ENCODE measurements at regions not wholly inside any gene's neighbourhood (a gene's known extent, or its start where the extent isn't known, plus 50 kb on each side); places are given as distances from the start of the nearest gene placed in this dataset.
A peak's percentile ranks its signal among the peaks of the same experiment; 100 is the strongest.

DNA sequence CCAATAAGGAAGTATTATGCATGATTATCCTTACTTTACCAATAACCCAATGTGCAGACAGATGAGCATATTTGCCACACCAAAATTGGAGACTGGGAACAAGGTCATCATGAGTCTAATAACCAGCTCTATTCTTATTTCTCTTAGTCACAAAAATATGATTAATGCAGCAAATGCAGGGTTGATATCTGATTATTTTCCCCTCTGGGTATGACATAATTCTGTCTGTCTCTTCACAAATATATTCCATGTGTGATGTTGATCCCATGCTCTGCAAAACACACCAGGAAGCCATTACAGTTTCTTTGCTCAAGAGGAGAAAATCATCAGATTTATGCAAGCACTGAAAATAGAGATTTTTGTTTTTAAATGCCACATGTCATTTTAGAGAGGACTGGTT, 196.5 kb upstream of the DGKB start:
- no peaks in the 10 kb centered on the region for H3K36me3 ChIP-seq (ENCODE audit: insufficient read depth, low read length)
- no peaks in the 10 kb centered on the region for H3K4me1 ChIP-seq (ENCODE audit: control insufficient read depth, insufficient read depth, low read length, unreplicated experiment)
- no peaks in the 10 kb centered on the region for H3K27me3 ChIP-seq (ENCODE audit: insufficient read depth, low read length)
- no peak overlapping the region for H3K27ac ChIP-seq (ENCODE audit: low read depth, low read length)
- no peak overlapping the region for H2AFZ ChIP-seq (ENCODE audit: low read length, unreplicated experiment)
- no peak overlapping the region for H3K4me3 ChIP-seq (ENCODE audit: low read depth, low read length)
- H3K79me2 ChIP-seq (ENCODE audit: control insufficient read depth, insufficient read depth, low read length, unreplicated experiment): no peaks in the 10 kb centered on the region

GRCh38 chr7:15096853-15097252, 194.3 kb upstream of the DGKB start:
- no peak overlapping the region for H3K4me3 ChIP-seq (ENCODE audit: low read depth, low read length)
- H3K36me3 ChIP-seq (ENCODE audit: insufficient read depth, low read length): no peaks in the 10 kb centered on the region

GRCh38 chr7:15094989-15095388, 192.4 kb upstream of the DGKB start:
- no peak overlapping the region for H3K27ac ChIP-seq (ENCODE audit: low read depth, low read length)
- no peaks in the 10 kb centered on the region for H3K36me3 ChIP-seq (ENCODE audit: insufficient read depth, low read length)
- H3K27me3 ChIP-seq (ENCODE audit: insufficient read depth, low read length): no peaks in the 10 kb centered on the region
- H3K4me1 ChIP-seq (ENCODE audit: control insufficient read depth, insufficient read depth, low read length, unreplicated experiment): no peaks in the 10 kb centered on the region
- H2AFZ ChIP-seq (ENCODE audit: low read length, unreplicated experiment): no peak overlapping the region
- H3K79me2 ChIP-seq (ENCODE audit: control insufficient read depth, insufficient read depth, low read length, unreplicated experiment): no peaks in the 10 kb centered on the region
- no peak overlapping the region for H3K4me3 ChIP-seq (ENCODE audit: low read depth, low read length)

More at GRCh38 chr7:15096853-15097252, 194.3 kb upstream of the DGKB start:
- Histone ChIP-seq H2AFZ (ENCODE audit: low read length, unreplicated experiment) (no peak overlapping the region), H3K27ac (ENCODE audit: low read depth, low read length) (no peak overlapping the region), H3K27me3 (ENCODE audit: insufficient read depth, low read length) (no peaks in the 10 kb centered on the region), H3K79me2 (ENCODE audit: control insufficient read depth, insufficient read depth, low read length, unreplicated experiment) (no peaks in the 10 kb centered on the region), H3K4me1 (ENCODE audit: control insufficient read depth, insufficient read depth, low read length, unreplicated experiment) (no peaks in the 10 kb centered on the region)

- no peak overlapping the region for H3K4me3 ChIP-seq (ENCODE audit: low read depth, low read length)
- no peaks in the 10 kb centered on the region for H3K79me2 ChIP-seq (ENCODE audit: control insufficient read depth, insufficient read depth, low read length, unreplicated experiment)
- H3K36me3 ChIP-seq (ENCODE audit: insufficient read depth, low read length): no peaks in the 10 kb centered on the region
- H2AFZ ChIP-seq (ENCODE audit: low read length, unreplicated experiment): no peak overlapping the region
- no peaks in the 10 kb centered on the region for H3K27me3 ChIP-seq (ENCODE audit: insufficient read depth, low read length)
- H3K27ac ChIP-seq (ENCODE audit: low read depth, low read length): no peak overlapping the region
- H3K4me1 ChIP-seq (ENCODE audit: control insufficient read depth, insufficient read depth, low read length, unreplicated experiment): peaks cover 20% of the 10 kb centered on the region
Observed at GRCh38 chr7:15087771-15088170, 185.2 kb upstream of the DGKB start.

GRCh38 chr7:15086862-15087261, 184.3 kb upstream of the DGKB start:
- H3K4me1 ChIP-seq (ENCODE audit: control insufficient read depth, insufficient read depth, low read length, unreplicated experiment): peaks cover 20% of the 10 kb centered on the region
- H3K27ac ChIP-seq (ENCODE audit: low read depth, low read length): peak overlapping the region; percentile 35
- no peaks in the 10 kb centered on the region for H3K36me3 ChIP-seq (ENCODE audit: insufficient read depth, low read length)
- no peaks in the 10 kb centered on the region for H3K27me3 ChIP-seq (ENCODE audit: insufficient read depth, low read length)
- H3K4me3 ChIP-seq (ENCODE audit: low read depth, low read length): 0 out of 2 replicates have a peak overlapping the region, but pooled peaks have one; percentile 3
- H2AFZ ChIP-seq (ENCODE audit: low read length, unreplicated experiment): no peak overlapping the region
- H3K79me2 ChIP-seq (ENCODE audit: control insufficient read depth, insufficient read depth, low read length, unreplicated experiment): no peaks in the 10 kb centered on the region

DNA sequence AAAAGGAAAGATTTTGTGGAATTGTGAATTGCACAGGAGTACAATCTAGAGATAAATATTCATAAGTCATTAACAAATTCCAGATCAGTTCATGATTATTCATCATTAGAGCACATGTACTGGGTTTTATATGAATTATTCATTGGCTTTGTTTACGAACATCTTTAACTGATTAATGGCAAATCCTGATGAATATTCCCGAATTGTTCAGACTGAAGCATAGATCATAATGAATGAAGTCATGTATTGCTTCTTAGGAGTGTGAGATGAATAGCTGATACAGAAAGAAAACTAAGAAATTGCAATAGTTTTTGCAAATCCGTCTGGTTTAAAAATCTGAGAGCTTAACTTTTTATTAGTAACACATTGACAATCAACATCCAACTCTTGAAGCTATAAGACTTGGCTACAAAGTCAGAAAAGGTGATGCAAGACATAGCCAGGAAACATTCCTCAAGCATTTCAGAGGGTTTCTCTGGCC, 183.6 kb upstream of the DGKB start:
- Histone ChIP-seq H3K4me1 (ENCODE audit: control insufficient read depth, insufficient read depth, low read length, unreplicated experiment) (peaks cover 20% of the 10 kb centered on the region), H3K27me3 (ENCODE audit: insufficient read depth, low read length) (no peaks in the 10 kb centered on the region), H3K36me3 (ENCODE audit: insufficient read depth, low read length) (no peaks in the 10 kb centered on the region), H2AFZ (ENCODE audit: low read length, unreplicated experiment) (no peak overlapping the region), H3K79me2 (ENCODE audit: control insufficient read depth, insufficient read depth, low read length, unreplicated experiment) (no peaks in the 10 kb centered on the region), H3K27ac (ENCODE audit: low read depth, low read length) (peak overlapping the region; percentile 35), H3K4me3 (ENCODE audit: low read depth, low read length) (no peak overlapping the region)

DNA sequence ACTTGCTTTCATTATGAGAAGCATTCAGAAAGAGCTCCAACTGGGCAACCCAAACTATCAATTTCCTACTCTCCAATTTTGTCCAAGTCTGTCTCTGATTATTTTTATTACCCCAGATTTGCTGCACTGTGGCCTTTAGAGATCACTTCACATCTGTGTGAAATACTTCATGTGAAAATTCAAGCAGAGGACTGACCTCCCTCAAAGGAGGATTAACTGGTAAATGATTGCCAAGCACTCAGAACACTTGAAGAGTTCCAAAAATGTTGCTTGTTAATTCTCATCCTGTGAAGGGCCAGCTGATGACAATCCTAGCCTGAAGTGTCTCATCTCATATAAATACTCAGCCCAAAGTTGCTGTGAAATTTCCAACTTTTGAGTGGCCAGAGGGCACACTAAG, 182.8 kb upstream of the DGKB start:
- Histone ChIP-seq H2AFZ (ENCODE audit: low read length, unreplicated experiment) (peak overlapping the region; percentile 52), H3K27me3 (ENCODE audit: insufficient read depth, low read length) (no peaks in the 10 kb centered on the region), H3K4me3 (ENCODE audit: low read depth, low read length) (no peak overlapping the region), H3K27ac (ENCODE audit: low read depth, low read length) (no peak overlapping the region), H3K36me3 (ENCODE audit: insufficient read depth, low read length) (no peaks in the 10 kb centered on the region), H3K4me1 (ENCODE audit: control insufficient read depth, insufficient read depth, low read length, unreplicated experiment) (peaks cover 20% of the 10 kb centered on the region), H3K79me2 (ENCODE audit: control insufficient read depth, insufficient read depth, low read length, unreplicated experiment) (no peaks in the 10 kb centered on the region)

GRCh38 chr7:15084368-15084767, 181.8 kb upstream of the DGKB start:
- no peak overlapping the region for H2AFZ ChIP-seq (ENCODE audit: low read length, unreplicated experiment)

DNA sequence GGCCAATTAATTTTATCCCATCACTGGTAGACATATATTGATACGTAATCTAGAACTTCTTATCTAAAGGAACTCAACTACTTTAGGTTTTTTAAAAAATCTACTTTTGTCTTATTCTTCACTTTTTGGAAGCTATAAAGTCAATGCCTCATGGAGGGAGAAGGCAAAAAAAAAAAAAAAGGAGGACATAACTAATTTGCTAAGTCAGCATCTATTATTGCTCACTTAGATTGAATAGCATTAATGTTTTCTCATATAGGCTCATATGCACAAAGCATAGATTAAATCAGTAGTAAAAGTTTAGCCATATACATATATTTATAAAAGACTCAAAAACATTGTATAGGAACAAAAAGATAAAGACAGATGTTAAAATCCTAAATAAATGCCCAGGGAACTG, 179.3 kb upstream of the DGKB start:
- no peak overlapping the region for H2AFZ ChIP-seq (ENCODE audit: low read length, unreplicated experiment)
- no peaks in the 10 kb centered on the region for H3K27me3 ChIP-seq (ENCODE audit: insufficient read depth, low read length)
- H3K36me3 ChIP-seq (ENCODE audit: insufficient read depth, low read length): no peaks in the 10 kb centered on the region
- no peaks in the 10 kb centered on the region for H3K79me2 ChIP-seq (ENCODE audit: control insufficient read depth, insufficient read depth, low read length, unreplicated experiment)
- H3K4me1 ChIP-seq (ENCODE audit: control insufficient read depth, insufficient read depth, low read length, unreplicated experiment): peaks cover 10% of the 10 kb centered on the region
- no peak overlapping the region for H3K4me3 ChIP-seq (ENCODE audit: low read depth, low read length)
- no peak overlapping the region for H3K27ac ChIP-seq (ENCODE audit: low read depth, low read length)

More at GRCh38 chr7:15084368-15084767, 181.8 kb upstream of the DGKB start:
- peaks cover 20% of the 10 kb centered on the region for H3K4me1 ChIP-seq (ENCODE audit: control insufficient read depth, insufficient read depth, low read length, unreplicated experiment)
- no peaks in the 10 kb centered on the region for H3K79me2 ChIP-seq (ENCODE audit: control insufficient read depth, insufficient read depth, low read length, unreplicated experiment)
- no peak overlapping the region for H3K27ac ChIP-seq (ENCODE audit: low read depth, low read length)
- no peaks in the 10 kb centered on the region for H3K36me3 ChIP-seq (ENCODE audit: insufficient read depth, low read length)
- H3K4me3 ChIP-seq (ENCODE audit: low read depth, low read length): no peak overlapping the region
- H3K27me3 ChIP-seq (ENCODE audit: insufficient read depth, low read length): no peaks in the 10 kb centered on the region

- H2AFZ ChIP-seq (ENCODE audit: low read length, unreplicated experiment): no peak overlapping the region
- no peaks in the 10 kb centered on the region for H3K36me3 ChIP-seq (ENCODE audit: insufficient read depth, low read length)
- no peaks in the 10 kb centered on the region for H3K79me2 ChIP-seq (ENCODE audit: control insufficient read depth, insufficient read depth, low read length, unreplicated experiment)
- no peaks in the 10 kb centered on the region for H3K4me1 ChIP-seq (ENCODE audit: control insufficient read depth, insufficient read depth, low read length, unreplicated experiment)
- no peaks in the 10 kb centered on the region for H3K27me3 ChIP-seq (ENCODE audit: insufficient read depth, low read length)
- no peak overlapping the region for H3K4me3 ChIP-seq (ENCODE audit: low read depth, low read length)
- no peak overlapping the region for H3K27ac ChIP-seq (ENCODE audit: low read depth, low read length)
Observed at GRCh38 chr7:15073301-15073700, 170.8 kb upstream of the DGKB start.

- no peaks in the 10 kb centered on the region for H3K36me3 ChIP-seq (ENCODE audit: insufficient read depth, low read length)
- no peak overlapping the region for H3K27ac ChIP-seq (ENCODE audit: low read depth, low read length)
- no peak overlapping the region for H2AFZ ChIP-seq (ENCODE audit: low read length, unreplicated experiment)
- no peak overlapping the region for H3K4me3 ChIP-seq (ENCODE audit: low read depth, low read length)
- no peaks in the 10 kb centered on the region for H3K27me3 ChIP-seq (ENCODE audit: insufficient read depth, low read length)
- no peaks in the 10 kb centered on the region for H3K79me2 ChIP-seq (ENCODE audit: control insufficient read depth, insufficient read depth, low read length, unreplicated experiment)
- no peaks in the 10 kb centered on the region for H3K4me1 ChIP-seq (ENCODE audit: control insufficient read depth, insufficient read depth, low read length, unreplicated experiment)
Observed at GRCh38 chr7:15068324-15068723, 165.8 kb upstream of the DGKB start.

All from ACC112 (cell line).